ENCODE measurements at regions not wholly inside any gene's neighbourhood (a gene's known extent, or its start where the extent isn't known, plus 50 kb on each side); places are given as distances from the start of the nearest gene placed in this dataset.
"Not testable (repeated sequence)": the region's sequence is repeated elsewhere in the genome, so short reads cannot be mapped to it uniquely, and the experiment has no call there.

- 56% methylated on average over 5 of the region's 5 CpGs for WGBS, 2 donors
- DNase-seq: no peak
- Histone ChIP-seq H3K27ac (no peak overlapping the region), H3K9me3 (no peaks in the 10 kb centered on the region), H3K36me3 (no peaks in the 10 kb centered on the region), H3K4me3 (no peak overlapping the region), H3K27me3 (no peaks in the 10 kb centered on the region), H3K4me1 (peaks cover 0 to 5% (median 2%) of the 10 kb centered on the region in 4 donors)
- TF ChIP-seq EP300 (IDR thresholded peaks at IDR 0.05) (no peak), POLR2A (IDR thresholded peaks at IDR 0.05) (no peak), POLR2AphosphoS5 (IDR thresholded peaks at IDR 0.05) (no peak), CTCF (IDR thresholded peaks at IDR 0.05) (no peak)
- intact Hi-C loops (cut with DNase I): no loop called here
Observed at GRCh38 chr4:79551555-79551954, 143.5 kb upstream of the GK2 start.

GRCh38 chr4:79547851-79548250 is 139.8 kb upstream of the GK2 start:
- no peak overlapping the region for H3K27ac ChIP-seq
- intact Hi-C loops (cut with DNase I): no loop called here

DNA sequence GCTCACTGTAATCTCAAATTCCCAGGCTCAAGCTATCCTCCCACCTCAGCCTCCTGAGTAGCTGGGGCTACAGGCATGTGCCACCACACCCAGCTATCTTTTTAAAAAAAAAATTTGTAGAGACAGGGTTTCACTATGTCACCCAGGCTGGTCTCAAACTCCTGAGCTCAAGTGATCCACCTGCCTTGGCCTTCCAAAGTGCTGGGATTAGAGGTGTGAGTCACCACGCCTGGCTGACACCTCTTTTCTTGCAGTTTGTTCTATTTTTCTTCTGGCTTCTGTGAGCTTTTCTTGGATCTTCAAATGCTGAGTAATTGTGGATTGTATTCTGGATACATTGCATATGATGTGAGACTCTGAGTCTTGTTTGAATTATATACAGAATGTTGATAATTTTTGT is 137.3 kb upstream of the GK2 start:
- H3K36me3 ChIP-seq; DNase-seq; H3K27ac ChIP-seq; H3K4me1 ChIP-seq; H3K9me3 ChIP-seq; H3K4me3 ChIP-seq; H3K27me3 ChIP-seq; intact Hi-C loops (cut with DNase I): not testable (repeated sequence)
- 69 to 71% methylated on average over 1 of the region's 1 CpG for WGBS, 2 donors

More at GRCh38 chr4:79547851-79548250, 139.8 kb upstream of the GK2 start:
- 65 to 74% methylated on average over 3 of the region's 3 CpGs for WGBS, 2 donors
- no peaks in the 10 kb centered on the region for H3K36me3 ChIP-seq
- no peak overlapping the region for H3K4me3 ChIP-seq
- H3K27me3 ChIP-seq: no peaks in the 10 kb centered on the region
- peaks cover 0 to 5% (median 2%) of the 10 kb centered on the region in 4 donors for H3K4me1 ChIP-seq
- H3K9me3 ChIP-seq: no peaks in the 10 kb centered on the region
- no peak for TF ChIP-seq CTCF (IDR thresholded peaks at IDR 0.05)
- TF ChIP-seq POLR2AphosphoS5 (IDR thresholded peaks at IDR 0.05): no peak
- no peak for TF ChIP-seq POLR2A (IDR thresholded peaks at IDR 0.05)
- TF ChIP-seq EP300 (IDR thresholded peaks at IDR 0.05): no peak
- no peak for DNase-seq

DNA sequence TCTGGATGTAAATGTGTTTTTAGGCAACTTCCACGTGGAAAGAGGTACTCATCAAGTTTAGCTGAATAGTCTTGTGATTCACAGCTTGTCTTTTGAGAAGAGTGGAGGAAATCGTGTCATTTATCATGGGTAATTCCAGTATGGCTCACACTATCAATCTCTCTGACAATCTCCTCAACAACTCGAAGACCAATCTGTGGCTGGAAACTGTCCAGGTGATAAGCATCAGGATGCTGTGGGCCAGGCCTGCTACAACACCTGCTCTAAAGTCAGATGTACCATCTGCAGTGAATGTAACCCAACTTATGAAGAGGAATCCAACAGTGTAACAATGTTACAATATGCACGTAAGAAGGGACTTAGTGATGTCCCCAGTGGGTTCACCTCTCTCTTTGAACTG is 132.1 kb upstream of the GK2 start:
- DNase-seq: no peak
- Histone ChIP-seq H3K27me3 (no peaks in the 10 kb centered on the region), H3K36me3 (no peaks in the 10 kb centered on the region), H3K27ac (no peak overlapping the region), H3K9me3 (no peaks in the 10 kb centered on the region), H3K4me1 (no peaks in the 10 kb centered on the region), H3K4me3 (no peak overlapping the region)
- 28 to 53% methylated on average over 4 of the region's 4 CpGs for WGBS, 2 donors
- no peak for TF ChIP-seq POLR2AphosphoS5 (IDR thresholded peaks at IDR 0.05)
- no peak for TF ChIP-seq EP300 (IDR thresholded peaks at IDR 0.05)
- TF ChIP-seq POLR2A (IDR thresholded peaks at IDR 0.05): no peak
- intact Hi-C loops (cut with DNase I): no loop called here

GRCh38 chr4:79535516-79535915 is 127.5 kb upstream of the GK2 start:
- 94 to 97% methylated on average over 1 of the region's 1 CpG for WGBS, 2 donors
- no peaks in the 10 kb centered on the region for H3K27me3 ChIP-seq
- no peaks in the 10 kb centered on the region for H3K36me3 ChIP-seq
- H3K4me1 ChIP-seq: no peaks in the 10 kb centered on the region
- TF ChIP-seq EP300 (IDR thresholded peaks at IDR 0.05) (no peak), POLR2AphosphoS5 (IDR thresholded peaks at IDR 0.05) (no peak), CTCF (IDR thresholded peaks at IDR 0.05) (no peak), POLR2A (IDR thresholded peaks at IDR 0.05) (no peak)
- no peak overlapping the region for H3K27ac ChIP-seq
- no peaks in the 10 kb centered on the region for H3K9me3 ChIP-seq
- no peak for DNase-seq
- no peak overlapping the region for H3K4me3 ChIP-seq
- intact Hi-C loops (cut with DNase I): no loop called here

DNA sequence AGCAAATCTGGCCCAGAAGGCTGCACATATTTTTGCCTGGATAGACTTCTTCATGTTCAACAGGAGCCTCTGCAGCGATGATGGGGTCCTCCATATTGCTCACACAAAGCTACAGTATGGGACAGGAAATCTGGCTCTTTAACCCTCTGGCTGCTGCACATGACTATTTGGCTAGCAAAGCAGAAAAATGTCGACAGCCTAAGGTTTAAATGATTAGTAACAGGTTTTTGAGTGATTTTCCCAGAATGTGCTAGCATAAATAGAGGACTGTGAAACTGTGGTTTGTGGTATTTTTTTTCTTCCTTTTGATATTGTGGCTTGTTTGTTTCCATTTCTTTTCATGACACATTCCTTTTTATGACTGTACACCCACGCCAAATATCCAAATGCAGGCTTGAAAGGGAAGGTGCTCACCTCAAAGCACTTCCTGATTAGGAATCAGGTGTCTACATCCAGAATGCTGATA is 120.2 kb upstream of the GK2 start:
- no peak for DNase-seq
- H3K4me1 ChIP-seq: no peaks in the 10 kb centered on the region
- H3K27ac ChIP-seq: no peak overlapping the region
- intact Hi-C loops (cut with DNase I): no loop called here
- TF ChIP-seq CTCF (IDR thresholded peaks at IDR 0.05) (no peak), EP300 (IDR thresholded peaks at IDR 0.05) (no peak), POLR2AphosphoS5 (IDR thresholded peaks at IDR 0.05) (no peak), POLR2A (IDR thresholded peaks at IDR 0.05) (no peak)
- 39 to 49% methylated on average over 3 of the region's 3 CpGs for WGBS, 2 donors
- H3K36me3 ChIP-seq: no peaks in the 10 kb centered on the region
- no peak overlapping the region for H3K4me3 ChIP-seq
- H3K27me3 ChIP-seq: no peaks in the 10 kb centered on the region
- H3K9me3 ChIP-seq: no peaks in the 10 kb centered on the region

All from sigmoid colon (tissue), 6 donors.